GM12864 (cell line): ENCODE measurements at regions not wholly inside any gene's neighbourhood (a gene's known extent, or its start where the extent isn't known, plus 50 kb on each side); places are given as distances from the start of the nearest gene placed in this dataset.
"Not testable (repeated sequence)": the region's sequence is repeated elsewhere in the genome, so short reads cannot be mapped to it uniquely, and the experiment has no call there.

ENCODE experiments used
- DNase-seq: peaks from one replicate; pipeline ENCODE4 v3.0.0-alpha.2; 2011; ENCODE audit warnings: low read depth
- H3K4me3 ChIP-seq: 2 replicates; pipeline ENCODE4 v1.5.1; 2011; ENCODE audit warnings: mild to moderate bottlenecking, low read depth, low read length, control low read depth
- CTCF ChIP-seq: IDR thresholded peaks from 2 replicates; pipeline ENCODE4 v1.5.1; 2011; ENCODE audit warnings: low read depth, mild to moderate bottlenecking, moderate library complexity, low read length, control low read depth, inconsistent platforms; ENCODE audit errors: missing control alignments

GRCh38 chrX:121169099-121170035 is 122.0 kb downstream of the GLUD2 start:
- H3K4me3 ChIP-seq = no peak overlapping the region
- no peak for DNase-seq
- TF ChIP-seq CTCF = no peak

- DNase-seq = no peak
- no peak for TF ChIP-seq CTCF
- H3K4me3 ChIP-seq = no peak overlapping the region
Observed at GRCh38 chrX:121172703-121173102, 125.3 kb downstream of the GLUD2 start.

- no peak for DNase-seq
- TF ChIP-seq CTCF = no peak
- no peak overlapping the region for H3K4me3 ChIP-seq
Observed at GRCh38 chrX:121179972-121180371, 132.6 kb downstream of the GLUD2 start.

- no peak overlapping the region for H3K4me3 ChIP-seq
- no peak for DNase-seq
- no peak for TF ChIP-seq CTCF
Observed at GRCh38 chrX:121191779-121192178, 144.4 kb downstream of the GLUD2 start.

- no peak for TF ChIP-seq CTCF
- no peak overlapping the region for H3K4me3 ChIP-seq
- no peak for DNase-seq
Observed at GRCh38 chrX:121195719-121196118, 148.3 kb downstream of the GLUD2 start.

GRCh38 chrX:121196872-121197444 is 149.5 kb downstream of the GLUD2 start:
- not testable (repeated sequence) for DNase-seq

GRCh38 chrX:121208563-121208962 is 161.2 kb downstream of the GLUD2 start:
- no peak for DNase-seq
- no peak overlapping the region for H3K4me3 ChIP-seq
- no peak for TF ChIP-seq CTCF

More at GRCh38 chrX:121196872-121197444, 149.5 kb downstream of the GLUD2 start:
- not testable (repeated sequence) for H3K4me3 ChIP-seq
